HCT116 (cell line): ENCODE measurements at regions not wholly inside any gene's neighbourhood (a gene's known extent, or its start where the extent isn't known, plus 50 kb on each side); places are given as distances from the start of the nearest gene placed in this dataset.

Experiments
- ATAC-seq: fragments of 200-7000 bp; cut with Tn5 transposase; 2 replicates; pipeline ENCODE4 v1.9.1; 2020; ENCODE audit warnings: mild to moderate bottlenecking, moderate library complexity
- BruUV-seq: library from RNA; stranded (reverse); fragments of 400-500 nt; replicated peaks from 2 replicates; lab custom pipeline; 2021; lab: Mats Ljungman, UMichigan
- CTCF ChIA-PET: fragments of 300-600 bp; sonication (Branson Sonifier 250); formaldehyde crosslinking; loops from one replicate; lab custom pipeline; 2021; ENCODE audit warnings: antibody characterized with exemption; lab: Charles Lee
- POLR2A ChIA-PET: fragments of 300-600, 350-600 bp; sonication (Branson Sonifier 250); formaldehyde crosslinking; loops from one replicate; lab custom pipeline; 2021; ENCODE audit warnings: antibody characterized with exemption; lab: Charles Lee
- RAD21 ChIA-PET, 2 experiments: fragments of 300-600 bp; sonication (Branson Sonifier 250); formaldehyde crosslinking; loops; one replicate each; lab custom pipeline; 2023; ENCODE audit warnings: low total read pairs in 2 of 2; ENCODE audit not compliant: uncharacterized antibody in 2 of 2, unreplicated experiment in 2 of 2, low non-redundant PET in 1 of 2; lab: Charles Lee
- DNase-seq: peaks from one replicate; pipeline ENCODE4 v3.0.0-alpha.2; 2010; ENCODE audit warnings: low read depth, low spot score
- H2AFZ ChIP-seq: fragments of 200-600 bp; shearing (Covaris generic), sonication (generic); 2 replicates; pipeline ENCODE4 v1.6.1; 2017; ENCODE audit warnings: low read depth, mixed run types, mixed read lengths, antibody characterized with exemption, low read length; ENCODE audit not compliant: poor library complexity, severe bottlenecking
- H3K27ac ChIP-seq: 2 replicates; pipeline ENCODE4 v1.5.1; 2012; ENCODE audit warnings: low read depth, low read length
- H3K27me3 ChIP-seq: fragments of 200-600 bp; sonication (generic); 2 replicates; pipeline ENCODE4 v1.6.1; 2016; ENCODE audit warnings: mixed run types, low read length, mixed read lengths; ENCODE audit not compliant: insufficient read depth
- H3K36me3 ChIP-seq, 2 experiments: fragments of 200-500 bp in 1 of 2; fragments of 200-600 bp in 1 of 2; sonication (Bioruptor generic) in 1 of 2; sonication (generic) in 1 of 2; 2 replicates each; pipeline versions ENCODE4 v1.5.1 to v1.6.1; 2014 to 2016; ENCODE audit warnings: low read length in 2 of 2, inconsistent platforms in 1 of 2, mixed read lengths in 1 of 2, mixed run types in 1 of 2; ENCODE audit not compliant: insufficient read depth in 2 of 2, control insufficient read depth in 1 of 2
- H3K4me1 ChIP-seq, 2 experiments: fragments of 200-600 bp in 1 of 2; sonication (generic) in 1 of 2; 2 replicates each; pipeline versions ENCODE4 v1.5.1 to v1.6.1; 2012 to 2017; ENCODE audit warnings: low read length in 2 of 2, inconsistent platforms in 1 of 2, mild to moderate bottlenecking in 1 of 2, mixed read lengths in 1 of 2, mixed run types in 1 of 2, moderate library complexity in 1 of 2; ENCODE audit not compliant: insufficient read depth in 2 of 2, control insufficient read depth in 1 of 2
- H3K4me2 ChIP-seq: fragments of 200-600 bp; sonication (generic); 2 replicates; pipeline ENCODE4 v1.6.1; 2017; ENCODE audit warnings: mixed run types, low read length, mixed read lengths
- H3K4me3 ChIP-seq, 2 experiments: fragments of 200-600 bp in 1 of 2; sonication (generic) in 1 of 2; replicated peaks in 1 of 2; 2 replicates each; pipeline ENCODE4 v1.5.1; 2011 to 2016; ENCODE audit warnings: low read length in 2 of 2, control low read depth in 1 of 2, low read depth in 1 of 2, mild to moderate bottlenecking in 1 of 2, mixed read lengths in 1 of 2, mixed run types in 1 of 2
- H3K79me2 ChIP-seq: fragments of 200-600 bp; sonication (generic); 2 replicates; pipeline ENCODE4 v1.6.1; 2017; ENCODE audit warnings: mild to moderate bottlenecking, mixed run types, low read length, moderate library complexity, mixed read lengths; ENCODE audit not compliant: insufficient read depth
- H3K9ac ChIP-seq: fragments of 200-600 bp; sonication (generic); 2 replicates; pipeline ENCODE4 v1.6.1; 2016; ENCODE audit warnings: low read length, mixed read lengths
- H3K9me2 ChIP-seq: fragments of 200-600 bp; sonication (generic), shearing (Covaris generic); 2 replicates; pipeline ENCODE4 v1.6.1; 2017; ENCODE audit warnings: mixed run types, mild to moderate bottlenecking, moderate library complexity; ENCODE audit not compliant: insufficient read depth
- H3K9me3 ChIP-seq, 2 experiments: fragments of 200-500 bp in 1 of 2; fragments of 200-600 bp in 1 of 2; sonication (Bioruptor generic) in 1 of 2; sonication (generic) in 1 of 2; 2 replicates each; pipeline ENCODE4 v1.6.1; 2014 to 2017; ENCODE audit warnings: low read length in 2 of 2, mixed read lengths in 2 of 2, inconsistent platforms in 1 of 2, low read depth in 1 of 2, mild to moderate bottlenecking in 1 of 2, mixed run types in 1 of 2, moderate library complexity in 1 of 2; ENCODE audit not compliant: control insufficient read depth in 1 of 2, insufficient read depth in 1 of 2
- H4K20me1 ChIP-seq: fragments of 200-600 bp; sonication (generic), shearing (Covaris generic); 2 replicates; pipeline ENCODE4 v1.6.1; 2017; ENCODE audit warnings: mixed run types, mild to moderate bottlenecking, moderate library complexity; ENCODE audit not compliant: insufficient read depth
- CEBPB ChIP-seq: IDR thresholded peaks from 2 replicates; pipeline ENCODE4 v1.6.1; 2012; ENCODE audit warnings: low read depth
- SRF ChIP-seq: IDR thresholded peaks from 2 replicates; pipeline ENCODE4 v1.6.1; 2012; ENCODE audit warnings: low read depth
- TCF7L2 ChIP-seq: IDR thresholded peaks from 2 replicates; pipeline ENCODE4 v1.7.0; 2011; ENCODE audit warnings: borderline replicate concordance, inconsistent platforms; ENCODE audit not compliant: insufficient read depth, insufficient read length; ENCODE audit errors: extremely low read depth
- ZNF274 ChIP-seq: fragments of 200-500 bp; sonication (Bioruptor generic); IDR thresholded peaks from 2 replicates; pipeline ENCODE4 v1.6.1; 2014; ENCODE audit warnings: mild to moderate bottlenecking, low read depth, low read length, inconsistent platforms
- intact Hi-C: fragments of 100-400 bp; cut with micrococcal nuclease; formaldehyde crosslinking; loops from 2 replicates; pipeline ENCODE4 v1.10.0; 2022

DNA sequence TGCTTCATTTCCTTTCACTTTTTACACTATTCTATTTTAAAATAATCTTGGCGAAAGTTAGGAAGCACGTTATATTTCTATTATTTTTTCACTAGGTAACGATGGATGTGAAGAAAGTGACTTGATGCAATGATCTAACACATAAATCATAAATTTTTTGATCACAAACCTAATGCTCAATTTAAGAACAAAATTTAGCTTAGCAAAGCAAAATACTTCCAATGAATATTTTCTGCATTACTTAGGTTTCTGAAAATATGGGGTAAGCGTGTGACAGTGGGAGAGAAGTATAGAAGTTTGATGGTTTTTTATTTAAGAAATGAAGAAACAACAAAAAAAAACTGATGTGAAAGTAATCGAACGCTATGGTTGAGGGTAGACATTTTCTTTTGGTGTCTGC, 1528.7 kb upstream of the CDH9 start:
- intact Hi-C loops, result no loop called here
- Histone ChIP-seq H3K79me2 (no peaks in the 10 kb centered on the region), H2AFZ (no peak overlapping the region), H3K27ac (no peak overlapping the region), H4K20me1 (no peaks in the 10 kb centered on the region), H3K9me3 (peaks cover 14 to 15% of the 10 kb centered on the region in 2 experiments; a peak in 2 of 4 replicates), H3K36me3 (no peaks in the 10 kb centered on the region), H3K9ac (no peak overlapping the region), H3K9me2 (no peaks in the 10 kb centered on the region), H3K4me1 (no peaks in the 10 kb centered on the region), H3K4me3 (no peak overlapping the region), H3K27me3 (no peaks in the 10 kb centered on the region), H3K4me2 (no peak overlapping the region)
- no peak for ATAC-seq
- ChIA-PET POLR2A (no interaction called here), CTCF (no interaction called here), RAD21 (no interaction called here)
- BruUV-seq, result no TSS peak
- TF ChIP-seq CEBPB (no peak), ZNF274 (no peak)
- no peak for DNase-seq

DNA sequence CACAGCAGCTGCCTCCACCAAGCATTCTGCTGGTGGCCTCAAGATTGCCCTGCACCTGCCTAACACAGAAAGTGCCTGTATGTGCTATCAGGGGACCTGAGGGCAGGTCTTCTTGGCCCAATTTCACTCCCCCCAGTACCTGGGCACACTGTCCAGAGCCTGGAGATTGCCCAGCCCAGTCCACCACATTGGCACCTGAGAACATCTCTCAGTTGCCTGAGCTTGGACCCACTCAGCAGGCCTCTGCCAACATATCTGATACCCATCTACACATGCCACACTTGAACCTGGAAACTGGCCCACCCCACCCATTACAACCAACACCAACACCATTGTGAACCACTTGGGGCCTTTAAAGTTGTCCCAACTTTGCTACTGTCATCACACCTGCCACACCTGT, 1523.1 kb upstream of the CDH9 start:
- TF ChIP-seq SRF (no peak), TCF7L2 (no peak)

More for the DNA sequence above, 1523.1 kb upstream of the CDH9 start:
- Histone ChIP-seq H3K9me2 (no peaks in the 10 kb centered on the region), H3K9ac (no peak overlapping the region), H3K4me1 (no peaks in the 10 kb centered on the region), H3K27ac (no peak overlapping the region), H3K79me2 (no peaks in the 10 kb centered on the region), H3K4me2 (no peak overlapping the region), H3K4me3 (no peak overlapping the region), H3K27me3 (no peaks in the 10 kb centered on the region), H3K9me3 (peaks cover 7 to 12% of the 10 kb centered on the region in 2 experiments; a peak in 2 of 4 replicates), H4K20me1 (no peaks in the 10 kb centered on the region), H2AFZ (no peak overlapping the region), H3K36me3 (no peaks in the 10 kb centered on the region)
- POLR2A ChIA-PET, result no interaction called here
- no TSS peak for BruUV-seq
- ATAC-seq (no peak), DNase-seq (no peak)
- intact Hi-C loops, result no loop called here
- RAD21 ChIA-PET, result no interaction called here
- CTCF ChIA-PET, result no interaction called here
